ENCODE measurements at regions not wholly inside any gene's neighbourhood (a gene's known extent, or its start where the extent isn't known, plus 50 kb on each side); places are given as distances from the start of the nearest gene placed in this dataset.

DNA sequence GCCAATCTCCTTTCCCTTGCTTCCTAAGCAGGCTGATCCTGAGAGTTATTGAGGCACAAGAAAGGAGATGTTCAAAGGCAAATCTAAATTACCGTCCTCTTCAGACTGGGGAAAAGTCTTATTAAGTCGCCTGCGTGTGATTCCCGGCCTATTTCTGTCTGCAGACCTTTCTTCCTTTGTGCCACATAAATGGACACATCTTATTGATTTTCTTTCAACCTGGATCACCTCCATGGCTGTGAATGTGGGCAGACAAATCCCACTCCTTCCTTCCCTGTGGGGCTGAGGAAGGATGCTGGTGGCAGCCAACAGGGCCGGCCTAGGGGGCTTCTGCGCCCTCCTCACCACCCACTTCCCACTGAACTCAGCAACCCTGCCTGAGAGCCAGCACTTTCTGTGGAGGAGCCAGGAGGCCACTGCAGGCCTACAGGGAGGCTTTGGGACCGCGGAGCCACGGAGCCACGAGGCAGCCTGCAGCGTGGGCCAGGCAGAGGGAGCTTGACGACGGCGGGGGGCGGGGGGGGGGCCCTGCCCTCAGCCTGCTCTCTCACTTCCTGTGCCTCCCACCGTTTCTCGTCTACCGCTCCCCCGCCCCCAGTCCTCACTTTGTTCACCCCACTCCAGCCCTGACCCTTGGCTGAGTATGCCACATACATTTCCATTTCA, 73.6 kb upstream of the LMO1 start:
- Histone ChIP-seq H3K9me2 (replicated peaks; ENCODE audit: low read depth, low read length) (no peaks in the 10 kb centered on the region), H3K9ac (ENCODE audit: low read depth, low read length, poor library complexity, severe bottlenecking) (no peak overlapping the region), H3K4me3 (ENCODE audit: low read length, poor library complexity, severe bottlenecking) (no peak overlapping the region), H3K27me3 (ENCODE audit: insufficient read depth, low read length, poor library complexity, severe bottlenecking) (no peaks in the 10 kb centered on the region), H4K20me1 (ENCODE audit: insufficient read depth, low read length, poor library complexity, severe bottlenecking) (no peaks in the 10 kb centered on the region), H3K4me1 (ENCODE audit: insufficient read depth, low read length, poor library complexity, severe bottlenecking) (no peaks in the 10 kb centered on the region), H3K4me2 (ENCODE audit: low read depth, low read length, poor library complexity, severe bottlenecking) (no peak overlapping the region), H2AFZ (ENCODE audit: low read length) (no peak overlapping the region), H3K36me3 (ENCODE audit: insufficient read depth, low read length) (no peaks in the 10 kb centered on the region), H3K9me3 (ENCODE audit: insufficient read depth, low read depth, low read length) (no peaks in the 10 kb centered on the region), H3K79me2 (ENCODE audit: insufficient read depth, low read length) (no peaks in the 10 kb centered on the region), H3F3A (ENCODE audit: low read depth) (no peaks in the 10 kb centered on the region)
- TF ChIP-seq, protein P1, sequence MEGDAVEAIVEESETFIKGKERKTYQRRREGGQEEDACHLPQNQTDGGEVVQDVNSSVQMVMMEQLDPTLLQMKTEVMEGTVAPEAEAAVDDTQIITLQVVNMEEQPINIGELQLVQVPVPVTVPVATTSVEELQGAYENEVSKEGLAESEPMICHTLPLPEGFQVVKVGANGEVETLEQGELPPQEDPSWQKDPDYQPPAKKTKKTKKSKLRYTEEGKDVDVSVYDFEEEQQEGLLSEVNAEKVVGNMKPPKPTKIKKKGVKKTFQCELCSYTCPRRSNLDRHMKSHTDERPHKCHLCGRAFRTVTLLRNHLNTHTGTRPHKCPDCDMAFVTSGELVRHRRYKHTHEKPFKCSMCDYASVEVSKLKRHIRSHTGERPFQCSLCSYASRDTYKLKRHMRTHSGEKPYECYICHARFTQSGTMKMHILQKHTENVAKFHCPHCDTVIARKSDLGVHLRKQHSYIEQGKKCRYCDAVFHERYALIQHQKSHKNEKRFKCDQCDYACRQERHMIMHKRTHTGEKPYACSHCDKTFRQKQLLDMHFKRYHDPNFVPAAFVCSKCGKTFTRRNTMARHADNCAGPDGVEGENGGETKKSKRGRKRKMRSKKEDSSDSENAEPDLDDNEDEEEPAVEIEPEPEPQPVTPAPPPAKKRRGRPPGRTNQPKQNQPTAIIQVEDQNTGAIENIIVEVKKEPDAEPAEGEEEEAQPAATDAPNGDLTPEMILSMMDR (conservative IDR thresholded peaks at IDR 0.05; ENCODE audit: low read length) = no peak
- TF ChIP-seq EZH2phosphoT487 (IDR thresholded peaks at IDR 0.05; ENCODE audit: borderline replicate concordance) = no peak

DNA sequence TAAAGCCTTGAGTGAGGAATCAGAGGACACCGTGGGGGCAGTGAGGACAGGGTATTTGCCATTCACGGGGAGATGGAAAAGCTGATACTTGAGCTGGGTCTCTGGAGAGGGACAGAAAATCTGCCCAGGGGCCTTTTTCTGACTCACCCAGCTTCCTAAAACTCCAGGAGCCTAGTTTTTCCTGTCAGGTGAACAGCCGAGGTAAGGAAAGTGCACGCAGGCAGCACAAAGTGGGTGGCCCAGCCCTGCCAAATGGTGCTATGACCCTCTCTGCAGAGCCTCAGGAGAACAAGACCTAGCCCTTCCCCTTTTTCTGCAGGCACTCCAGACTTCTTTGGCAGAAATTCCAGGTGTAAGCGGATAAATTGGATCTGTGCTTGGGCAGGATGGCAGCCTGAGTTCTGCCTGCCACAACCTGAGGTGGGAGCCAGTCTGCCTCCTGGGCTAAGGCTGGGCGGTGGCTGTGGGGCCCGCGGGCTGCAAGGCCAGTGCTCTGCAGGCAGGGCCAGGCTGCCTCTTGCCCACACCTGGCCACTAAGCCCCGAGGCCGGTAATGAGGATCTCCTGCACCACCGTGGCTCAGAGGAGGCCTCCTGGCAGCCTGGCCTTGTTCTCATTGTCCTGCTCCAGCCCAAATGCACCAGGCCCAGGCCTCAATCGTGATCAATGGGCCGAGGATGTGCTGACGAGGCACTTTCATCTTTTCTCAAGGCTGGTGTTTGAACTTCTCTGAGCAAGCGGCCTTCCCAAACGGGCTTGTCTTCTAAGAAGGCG, 72.9 kb upstream of the LMO1 start:
- Histone ChIP-seq H3K9me2 (replicated peaks; ENCODE audit: low read depth, low read length) (no peaks in the 10 kb centered on the region), H3K27me3 (ENCODE audit: insufficient read depth, low read length, poor library complexity, severe bottlenecking) (no peaks in the 10 kb centered on the region), H3K9me3 (ENCODE audit: insufficient read depth, low read depth, low read length) (no peaks in the 10 kb centered on the region), H3K4me1 (ENCODE audit: insufficient read depth, low read length, poor library complexity, severe bottlenecking) (no peaks in the 10 kb centered on the region), H3K36me3 (ENCODE audit: insufficient read depth, low read length) (no peaks in the 10 kb centered on the region), H3F3A (ENCODE audit: low read depth) (no peaks in the 10 kb centered on the region), H3K4me2 (ENCODE audit: low read depth, low read length, poor library complexity, severe bottlenecking) (no peak overlapping the region), H3K4me3 (ENCODE audit: low read length, poor library complexity, severe bottlenecking) (no peak overlapping the region), H3K9ac (ENCODE audit: low read depth, low read length, poor library complexity, severe bottlenecking) (no peak overlapping the region), H4K20me1 (ENCODE audit: insufficient read depth, low read length, poor library complexity, severe bottlenecking) (no peaks in the 10 kb centered on the region), H2AFZ (ENCODE audit: low read length) (no peak overlapping the region), H3K79me2 (ENCODE audit: insufficient read depth, low read length) (no peaks in the 10 kb centered on the region)
- no peak for TF ChIP-seq EZH2phosphoT487 (IDR thresholded peaks at IDR 0.05; ENCODE audit: borderline replicate concordance)
- TF ChIP-seq, protein P1 (conservative IDR thresholded peaks at IDR 0.05; ENCODE audit: low read length) = no peak

DNA sequence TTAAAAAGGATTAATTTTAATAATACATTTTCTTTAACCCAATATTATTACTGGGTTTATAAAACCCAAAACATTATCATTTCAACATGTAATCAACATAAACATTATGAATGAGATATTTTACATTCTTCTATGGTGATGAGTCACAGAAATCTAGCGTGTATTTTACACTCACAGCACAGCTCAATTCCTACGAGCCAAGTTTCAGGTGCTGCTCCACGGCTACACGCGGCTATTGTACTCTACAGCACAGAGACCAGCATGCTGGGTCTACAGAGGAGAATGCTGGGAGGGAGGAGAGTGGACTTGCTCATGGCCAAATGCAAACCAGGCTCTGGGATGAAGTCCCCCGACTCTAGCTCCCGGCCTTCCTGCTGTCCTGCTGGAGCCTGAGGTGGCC, 72.0 kb upstream of the LMO1 start:
- Histone ChIP-seq H3K9me2 (replicated peaks; ENCODE audit: low read depth, low read length) (no peaks in the 10 kb centered on the region), H3K4me3 (ENCODE audit: low read length, poor library complexity, severe bottlenecking) (no peak overlapping the region), H3K27me3 (ENCODE audit: insufficient read depth, low read length, poor library complexity, severe bottlenecking) (no peaks in the 10 kb centered on the region), H4K20me1 (ENCODE audit: insufficient read depth, low read length, poor library complexity, severe bottlenecking) (no peaks in the 10 kb centered on the region), H3K9me3 (ENCODE audit: insufficient read depth, low read depth, low read length) (no peaks in the 10 kb centered on the region), H2AFZ (ENCODE audit: low read length) (no peak overlapping the region), H3K79me2 (ENCODE audit: insufficient read depth, low read length) (no peaks in the 10 kb centered on the region), H3K9ac (ENCODE audit: low read depth, low read length, poor library complexity, severe bottlenecking) (no peak overlapping the region), H3K4me1 (ENCODE audit: insufficient read depth, low read length, poor library complexity, severe bottlenecking) (no peaks in the 10 kb centered on the region), H3F3A (ENCODE audit: low read depth) (no peaks in the 10 kb centered on the region), H3K36me3 (ENCODE audit: insufficient read depth, low read length) (no peaks in the 10 kb centered on the region), H3K4me2 (ENCODE audit: low read depth, low read length, poor library complexity, severe bottlenecking) (no peak overlapping the region)
- no peak for TF ChIP-seq EZH2phosphoT487 (IDR thresholded peaks at IDR 0.05; ENCODE audit: borderline replicate concordance)
- TF ChIP-seq, protein P1 (conservative IDR thresholded peaks at IDR 0.05; ENCODE audit: low read length) = no peak

Measured in Loucy (cell line).